Body of pancreas (tissue), 4 donors: ENCODE measurements at regions not wholly inside any gene's neighbourhood (a gene's known extent, or its start where the extent isn't known, plus 50 kb on each side); places are given as distances from the start of the nearest gene placed in this dataset.

Source experiments
- ATAC-seq: fragments of 150-250 bp; one replicate; pipeline ENCODE4 v1.9.1; 2016
- DNase-seq, 4 donors: peaks; one replicate each; pipeline ENCODE4 v3.0.0-alpha.2; 2019
- H3K27ac ChIP-seq, 4 donors: fragments of 200-600 bp; sonication (generic); 1 replicate in 3 of 4; 2 replicates in 1 of 4; pipeline versions ENCODE4 v1.5.1 to v1.6.1; 2016 to 2019; ENCODE audit warnings: mild to moderate bottlenecking in 1 of 4, mixed read lengths in 1 of 4, moderate library complexity in 1 of 4
- H3K27me3 ChIP-seq, 2 donors: fragments of 200-600 bp; sonication (generic); one replicate each; pipeline ENCODE4 v1.6.0; 2016; ENCODE audit warnings: mild to moderate bottlenecking in 1 of 2
- H3K36me3 ChIP-seq, 2 donors: fragments of 200-600 bp; sonication (generic); replicated peaks in 1 of 2; 2 replicates each; pipeline ENCODE4 v1.5.1; 2016; ENCODE audit warnings: low read depth in 2 of 2; ENCODE audit not compliant: insufficient read depth in 1 of 2
- H3K4me1 ChIP-seq: fragments of 200-600 bp; sonication (generic); one replicate; pipeline ENCODE4 v1.6.0; 2016
- H3K4me3 ChIP-seq, 2 donors: fragments of 200-600 bp; sonication (generic); 1 replicate in 1 of 2; 2 replicates in 1 of 2; pipeline ENCODE4 v1.5.1; 2016 to 2019
- H3K9me3 ChIP-seq, 3 donors: fragments of 200-600 bp; sonication (generic); 1 replicate in 2 of 3; 2 replicates in 1 of 3; pipeline ENCODE4 v1.5.1; 2016
- POLR2A ChIP-seq, 3 donors: fragments of 450-650 bp; IDR thresholded peaks; one replicate each; pipeline ENCODE4 v1.6.1; 2016; ENCODE audit warnings: antibody characterized with exemption in 3 of 3, mild to moderate bottlenecking in 2 of 3
- WGBS, 2 donors: methylation state at CpG; one replicate each; pipeline ENCODE4 v1.1.5; 2017; 5-methylcytosine and 5-hydroxymethylcytosine counted together
- intact Hi-C: fragments of 100-400 bp; cut with DNase I; formaldehyde crosslinking; loops from one replicate; pipeline ENCODE4 v1.15.1; 2023
- TF ChIP-seq, protein P1 (sequence below), 7 experiments: fragments of 450-650 bp in 4 of 7; fragments of 200-600 bp in 3 of 7; sonication (generic) in 3 of 7; IDR thresholded peaks; one replicate each; pipeline ENCODE4 v1.5.1; 2016 to 2019; ENCODE audit warnings: antibody characterized with exemption in 7 of 7

DNA sequence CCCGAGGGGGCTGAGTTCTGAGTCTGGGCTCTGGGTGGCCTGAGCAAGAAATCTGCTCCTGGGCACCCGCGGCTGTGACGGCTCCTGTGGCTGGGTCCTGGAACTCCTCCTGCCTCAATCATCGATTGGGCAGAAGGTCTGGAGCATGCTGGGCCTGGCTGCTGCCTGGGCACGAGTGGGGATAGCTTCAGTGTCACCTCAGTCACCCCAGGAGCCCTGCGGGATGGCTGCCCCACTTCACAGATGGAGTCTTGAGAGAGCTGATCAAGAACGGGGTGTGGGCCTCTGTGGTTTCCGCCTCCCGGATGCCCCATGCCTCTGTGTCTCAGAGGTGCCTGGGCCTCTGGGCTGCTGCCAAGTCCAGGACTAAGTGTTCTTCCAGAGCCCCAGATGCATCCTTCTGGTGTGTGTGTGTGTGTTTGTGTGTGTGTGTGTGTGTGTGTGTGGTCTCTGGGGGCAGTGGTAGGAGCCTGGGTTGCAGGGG, 185.6 kb upstream of the C14orf180 start:
- Histone ChIP-seq H3K4me1 (no peaks in the 10 kb centered on the region), H3K36me3 (no peaks in the 10 kb centered on the region), H3K9me3 (peaks cover 0 to 13% (median 0%) of the 10 kb centered on the region in 3 donors), H3K4me3 (no peak overlapping the region), H3K27ac (no peak overlapping the region), H3K27me3 (no peaks in the 10 kb centered on the region)
- no peak for ATAC-seq
- intact Hi-C loops: no loop called here
- no peak for TF ChIP-seq POLR2A (IDR thresholded peaks at IDR 0.05)
- TF ChIP-seq, protein P1, sequence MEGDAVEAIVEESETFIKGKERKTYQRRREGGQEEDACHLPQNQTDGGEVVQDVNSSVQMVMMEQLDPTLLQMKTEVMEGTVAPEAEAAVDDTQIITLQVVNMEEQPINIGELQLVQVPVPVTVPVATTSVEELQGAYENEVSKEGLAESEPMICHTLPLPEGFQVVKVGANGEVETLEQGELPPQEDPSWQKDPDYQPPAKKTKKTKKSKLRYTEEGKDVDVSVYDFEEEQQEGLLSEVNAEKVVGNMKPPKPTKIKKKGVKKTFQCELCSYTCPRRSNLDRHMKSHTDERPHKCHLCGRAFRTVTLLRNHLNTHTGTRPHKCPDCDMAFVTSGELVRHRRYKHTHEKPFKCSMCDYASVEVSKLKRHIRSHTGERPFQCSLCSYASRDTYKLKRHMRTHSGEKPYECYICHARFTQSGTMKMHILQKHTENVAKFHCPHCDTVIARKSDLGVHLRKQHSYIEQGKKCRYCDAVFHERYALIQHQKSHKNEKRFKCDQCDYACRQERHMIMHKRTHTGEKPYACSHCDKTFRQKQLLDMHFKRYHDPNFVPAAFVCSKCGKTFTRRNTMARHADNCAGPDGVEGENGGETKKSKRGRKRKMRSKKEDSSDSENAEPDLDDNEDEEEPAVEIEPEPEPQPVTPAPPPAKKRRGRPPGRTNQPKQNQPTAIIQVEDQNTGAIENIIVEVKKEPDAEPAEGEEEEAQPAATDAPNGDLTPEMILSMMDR (IDR thresholded peaks at IDR 0.05): no peak
- peak in 3 of 4 donors; percentile 28 to 55 (median 40) for DNase-seq
- WGBS, 2 donors: 43 to 73% methylated on average over 3 to 9 of the region's 10 CpGs

DNA sequence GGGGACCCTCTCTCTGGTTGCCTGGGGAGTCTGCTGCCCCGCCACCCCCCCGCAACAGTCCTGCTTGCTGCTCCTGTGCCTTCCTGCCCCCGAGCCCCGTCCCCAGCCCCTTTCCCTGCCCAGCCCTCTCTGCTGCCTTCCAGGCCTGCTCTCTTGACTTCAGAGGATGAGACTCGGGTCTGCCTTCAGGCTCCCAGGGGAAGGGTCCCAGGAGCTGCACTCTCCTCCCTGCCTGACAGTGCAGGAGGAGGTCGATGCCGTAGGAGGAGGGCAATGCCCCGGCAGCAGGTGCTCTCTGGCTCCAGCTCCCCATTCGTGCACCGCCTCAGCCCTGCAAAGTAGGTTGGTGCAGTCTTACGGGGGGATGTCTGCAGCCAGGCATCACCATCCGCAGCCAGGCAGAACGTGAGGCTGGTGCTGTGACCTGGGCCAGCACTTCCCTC, 185.1 kb upstream of the C14orf180 start:
- TF ChIP-seq, protein P1 (IDR thresholded peaks at IDR 0.05): no peak
- no peak for TF ChIP-seq POLR2A (IDR thresholded peaks at IDR 0.05)
- H3K27ac ChIP-seq: no peak overlapping the region
- H3K4me1 ChIP-seq: no peaks in the 10 kb centered on the region
- H3K36me3 ChIP-seq: no peaks in the 10 kb centered on the region
- no peaks in the 10 kb centered on the region for H3K27me3 ChIP-seq
- ATAC-seq: no peak
- intact Hi-C loops: no loop called here
- no peak for DNase-seq
- H3K9me3 ChIP-seq: peaks cover 0 to 13% (median 0%) of the 10 kb centered on the region in 3 donors
- 40 to 48% methylated on average over 4 to 13 of the region's 13 CpGs for WGBS, 2 donors
- no peak overlapping the region for H3K4me3 ChIP-seq

DNA sequence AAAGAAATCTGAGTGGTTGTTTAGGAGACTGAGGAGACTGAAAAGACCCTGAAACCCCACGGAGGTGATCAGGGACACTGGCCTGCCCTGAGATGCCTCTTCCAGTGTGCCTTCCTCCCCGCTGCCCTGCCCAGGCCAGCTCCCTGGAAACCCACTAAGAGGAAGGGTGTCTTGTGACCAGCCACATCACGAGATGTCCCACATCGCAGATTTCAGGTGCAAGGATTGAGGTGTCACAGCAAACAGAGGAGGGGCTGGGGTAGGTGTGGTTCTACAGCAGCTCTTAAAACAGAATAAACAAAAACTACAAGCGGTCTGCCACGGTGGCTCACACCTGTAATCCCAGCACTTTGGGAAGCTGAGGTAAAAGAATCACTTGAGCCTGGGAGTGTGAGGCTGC, 184.3 kb upstream of the C14orf180 start:
- DNase-seq (no peak), ATAC-seq (no peak)
- H3K27ac ChIP-seq: no peak overlapping the region
- TF ChIP-seq, protein P1 (IDR thresholded peaks at IDR 0.05): no peak
- TF ChIP-seq POLR2A (IDR thresholded peaks at IDR 0.05): no peak
- H3K4me1 ChIP-seq: no peaks in the 10 kb centered on the region
- 43 to 50% methylated on average over 6 of the region's 6 CpGs for WGBS, 2 donors
- intact Hi-C loops: no loop called here
- no peaks in the 10 kb centered on the region for H3K36me3 ChIP-seq
- H3K9me3 ChIP-seq: peaks cover 0 to 13% (median 0%) of the 10 kb centered on the region in 3 donors
- no peak overlapping the region for H3K4me3 ChIP-seq
- no peaks in the 10 kb centered on the region for H3K27me3 ChIP-seq

DNA sequence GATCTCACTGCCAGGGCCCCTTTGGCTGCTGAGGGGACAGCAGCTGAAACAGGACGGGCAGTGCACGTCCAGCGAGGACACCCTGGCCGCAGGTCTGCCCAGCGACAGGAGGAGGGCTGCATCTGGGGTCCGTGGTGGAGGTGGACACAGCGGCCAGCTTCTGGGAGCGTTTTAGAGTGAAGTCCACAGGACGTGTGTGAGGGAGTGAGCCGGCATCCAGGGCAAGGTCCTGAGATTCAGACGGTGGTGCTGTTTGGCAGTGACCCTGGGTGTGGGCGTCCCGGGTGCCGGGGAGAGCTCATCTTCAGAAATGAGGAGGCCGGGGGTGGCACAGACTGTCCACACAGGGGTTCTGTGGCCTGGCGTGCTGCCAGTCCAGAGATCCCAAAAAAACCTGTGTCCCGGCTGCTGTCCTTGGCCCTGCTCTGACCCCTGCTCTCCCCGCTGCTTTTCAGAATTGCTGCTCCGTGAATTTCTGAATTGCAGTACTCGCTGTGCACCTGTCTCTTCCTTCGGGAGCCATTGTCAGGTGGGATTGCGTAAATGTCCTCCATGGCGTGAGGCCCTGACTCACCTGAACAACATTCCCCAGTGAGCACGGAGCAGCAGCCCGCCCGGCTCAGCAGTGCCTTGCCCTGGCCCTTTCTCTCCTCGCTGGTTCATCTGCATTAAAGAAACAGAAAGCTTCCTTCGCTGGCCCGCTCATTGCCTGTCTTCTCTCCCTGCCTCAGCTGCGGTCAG, 183.5 kb upstream of the C14orf180 start:
- 54% methylated on average over 28 to 30 of the region's 30 CpGs for WGBS, 2 donors
- Histone ChIP-seq H3K4me1 (no peaks in the 10 kb centered on the region), H3K27ac (no peak overlapping the region), H3K27me3 (no peaks in the 10 kb centered on the region), H3K9me3 (peaks cover 0 to 13% (median 0%) of the 10 kb centered on the region in 3 donors), H3K4me3 (no peak overlapping the region), H3K36me3 (no peaks in the 10 kb centered on the region)
- TF ChIP-seq, protein P1 (IDR thresholded peaks at IDR 0.05): no peak
- TF ChIP-seq POLR2A (IDR thresholded peaks at IDR 0.05): no peak
- intact Hi-C loops: no loop called here
- DNase-seq (no peak), ATAC-seq (no peak)
